Neural cell (in vitro differentiated cells): ENCODE measurements at regions not wholly inside any gene's neighbourhood (a gene's known extent, or its start where the extent isn't known, plus 50 kb on each side); places are given as distances from the start of the nearest gene placed in this dataset.

ENCODE experiments used
- POLR2AphosphoS5 ChIP-seq: IDR thresholded peaks from 2 replicates; pipeline ENCODE4 v1.6.1; 2012
- RAD21 ChIP-seq: fragments of 450-650 bp; conservative IDR thresholded peaks from 2 replicates; pipeline ENCODE4 v1.6.1; 2014; ENCODE audit warnings: antibody characterized with exemption, mild to moderate bottlenecking, moderate library complexity

GRCh38 chr6:40848868-40849514 lies 190.0 kb downstream of the UNC5CL start:
- no peak for TF ChIP-seq POLR2AphosphoS5
- no peak for TF ChIP-seq RAD21
